GM21526 (cell line): ENCODE measurements at regions not wholly inside any gene's neighbourhood (a gene's known extent, or its start where the extent isn't known, plus 50 kb on each side); places are given as distances from the start of the nearest gene placed in this dataset.
A peak's percentile ranks its signal among the peaks of the same experiment; 100 is the strongest.
"Not testable (repeated sequence)": the region's sequence is repeated elsewhere in the genome, so short reads cannot be mapped to it uniquely, and the experiment has no call there.

Source experiments
- ATAC-seq: cut with Tn5 transposase; IDR thresholded peaks from one replicate; pipeline ENCODE4 v1.9.1; 2021; ENCODE audit warnings: moderate library complexity; ENCODE audit not compliant: unreplicated experiment, low FRiP score

GRCh38 chr6:168369786-168370185 lies 50.2 kb upstream of the DACT2 start:
- ATAC-seq = no peak

- ATAC-seq = peak; percentile 66
Measured at GRCh38 chr6:168370310-168370991, 50.9 kb upstream of the DACT2 start.

GRCh38 chr6:168371185-168371584 lies 51.6 kb upstream of the DACT2 start:
- no peak for ATAC-seq

- ATAC-seq = no peak
Measured at GRCh38 chr6:168371618-168371980, 52.0 kb upstream of the DACT2 start.

GRCh38 chr6:168371981-168372711 lies 52.6 kb upstream of the DACT2 start:
- ATAC-seq = no peak

- no peak for ATAC-seq
Measured at GRCh38 chr6:168372889-168373288, 53.3 kb upstream of the DACT2 start.

- ATAC-seq = no peak
Measured at GRCh38 chr6:168373389-168373788, 53.8 kb upstream of the DACT2 start.

- no peak for ATAC-seq
Measured at GRCh38 chr6:168374051-168374502, 54.5 kb upstream of the DACT2 start.

GRCh38 chr6:168374541-168375071 lies 55.0 kb upstream of the DACT2 start:
- ATAC-seq = no peak

GRCh38 chr6:168376120-168376519 lies 56.5 kb upstream of the DACT2 start:
- no peak for ATAC-seq

- no peak for ATAC-seq
Measured at GRCh38 chr6:168376811-168377483, 57.4 kb upstream of the DACT2 start.

- no peak for ATAC-seq
Measured at GRCh38 chr6:168377484-168377855, 57.9 kb upstream of the DACT2 start.

GRCh38 chr6:168377856-168378832 lies 58.6 kb upstream of the DACT2 start:
- ATAC-seq = no peak

GRCh38 chr6:168379579-168379978 lies 60.0 kb upstream of the DACT2 start:
- ATAC-seq = not testable (repeated sequence)

- ATAC-seq = not testable (repeated sequence)
Measured at GRCh38 chr6:168380166-168380955, 60.6 kb upstream of the SMOC2 start.

- ATAC-seq = no peak
Measured at GRCh38 chr6:168380956-168381605, 59.9 kb upstream of the SMOC2 start.

- ATAC-seq = no peak
Measured at GRCh38 chr6:168381726-168382458, 59.1 kb upstream of the SMOC2 start.
